Thyroid gland (tissue), 4 donors: ENCODE measurements at regions not wholly inside any gene's neighbourhood (a gene's known extent, or its start where the extent isn't known, plus 50 kb on each side); places are given as distances from the start of the nearest gene placed in this dataset.

Experiments
- POLR2A ChIP-seq, 2 donors: fragments of 450-650 bp; IDR thresholded peaks; one replicate each; pipeline ENCODE4 v1.6.1; 2017; ENCODE audit warnings: antibody characterized with exemption in 2 of 2, mild to moderate bottlenecking in 2 of 2, moderate library complexity in 1 of 2
- TF ChIP-seq, protein P1 (sequence below), 6 experiments: fragments of 200-600 bp in 3 of 6; fragments of 450-650 bp in 3 of 6; sonication (generic) in 3 of 6; IDR thresholded peaks; one replicate each; pipeline ENCODE4 v1.5.1; 2016 to 2019; ENCODE audit warnings: antibody characterized with exemption in 6 of 6, mild to moderate bottlenecking in 2 of 6, inconsistent platforms in 1 of 6, moderate library complexity in 1 of 6

GRCh38 chr18:67290421-67290820 lies 226.1 kb downstream of the DSEL start:
- TF ChIP-seq, protein P1, sequence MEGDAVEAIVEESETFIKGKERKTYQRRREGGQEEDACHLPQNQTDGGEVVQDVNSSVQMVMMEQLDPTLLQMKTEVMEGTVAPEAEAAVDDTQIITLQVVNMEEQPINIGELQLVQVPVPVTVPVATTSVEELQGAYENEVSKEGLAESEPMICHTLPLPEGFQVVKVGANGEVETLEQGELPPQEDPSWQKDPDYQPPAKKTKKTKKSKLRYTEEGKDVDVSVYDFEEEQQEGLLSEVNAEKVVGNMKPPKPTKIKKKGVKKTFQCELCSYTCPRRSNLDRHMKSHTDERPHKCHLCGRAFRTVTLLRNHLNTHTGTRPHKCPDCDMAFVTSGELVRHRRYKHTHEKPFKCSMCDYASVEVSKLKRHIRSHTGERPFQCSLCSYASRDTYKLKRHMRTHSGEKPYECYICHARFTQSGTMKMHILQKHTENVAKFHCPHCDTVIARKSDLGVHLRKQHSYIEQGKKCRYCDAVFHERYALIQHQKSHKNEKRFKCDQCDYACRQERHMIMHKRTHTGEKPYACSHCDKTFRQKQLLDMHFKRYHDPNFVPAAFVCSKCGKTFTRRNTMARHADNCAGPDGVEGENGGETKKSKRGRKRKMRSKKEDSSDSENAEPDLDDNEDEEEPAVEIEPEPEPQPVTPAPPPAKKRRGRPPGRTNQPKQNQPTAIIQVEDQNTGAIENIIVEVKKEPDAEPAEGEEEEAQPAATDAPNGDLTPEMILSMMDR (IDR thresholded peaks at IDR 0.05), result no peak
- no peak for TF ChIP-seq POLR2A (IDR thresholded peaks at IDR 0.05)
